Esophagus muscularis mucosa (tissue), 4 donors: ENCODE measurements at regions not wholly inside any gene's neighbourhood (a gene's known extent, or its start where the extent isn't known, plus 50 kb on each side); places are given as distances from the start of the nearest gene placed in this dataset.

Experiments used
- DNase-seq: peaks from one replicate; pipeline ENCODE4 v3.0.0-alpha.2; 2017; ENCODE audit errors: extremely low spot score
- H3K27ac ChIP-seq, 4 donors: fragments of 200-600 bp; sonication (generic); replicated peaks in 1 of 4; 1 replicate in 3 of 4; 2 replicates in 1 of 4; pipeline ENCODE4 v1.5.1; 2016 to 2019; ENCODE audit warnings: mild to moderate bottlenecking in 1 of 4
- H3K27me3 ChIP-seq, 4 donors: fragments of 200-600 bp; sonication (generic); one replicate each; pipeline versions ENCODE4 v1.5.1 to v1.6.0; 2016 to 2019
- H3K36me3 ChIP-seq, 4 donors: fragments of 200-600 bp; sonication (generic); one replicate each; pipeline ENCODE4 v1.5.1; 2016 to 2019
- H3K4me1 ChIP-seq, 4 donors: fragments of 200-600 bp; sonication (generic); one replicate each; pipeline ENCODE4 v1.5.1; 2016 to 2019
- H3K4me3 ChIP-seq, 4 donors: fragments of 200-600 bp; sonication (generic); 1 replicate in 2 of 4; 2 replicates in 2 of 4; pipeline ENCODE4 v1.5.1; 2016 to 2019; ENCODE audit warnings: mild to moderate bottlenecking in 4 of 4, moderate library complexity in 1 of 4
- H3K9me3 ChIP-seq, 4 donors: fragments of 200-600 bp; sonication (generic); 1 replicate in 3 of 4; 2 replicates in 1 of 4; pipeline ENCODE4 v1.5.1; 2016 to 2019
- EP300 ChIP-seq: sonication (generic); formaldehyde crosslinking; IDR thresholded peaks from one replicate; pipeline ENCODE4 v1.6.1; 2017; ENCODE audit warnings: antibody characterized with exemption
- POLR2A ChIP-seq: fragments of 450-650 bp; IDR thresholded peaks from one replicate; pipeline ENCODE4 v1.6.1; 2017; ENCODE audit warnings: antibody characterized with exemption, moderate library complexity, mild to moderate bottlenecking, low read depth
- POLR2AphosphoS5 ChIP-seq, 2 donors: sonication (generic); formaldehyde crosslinking; IDR thresholded peaks; one replicate each; pipeline ENCODE4 v1.6.1; 2017; ENCODE audit warnings: antibody characterized with exemption in 2 of 2
- WGBS: methylation state at CpG from one replicate; pipeline ENCODE4 v1.1.5; 2018; 5-methylcytosine and 5-hydroxymethylcytosine counted together
- intact Hi-C: fragments of 100-400 bp; cut with DNase I; formaldehyde crosslinking; loops from one replicate; pipeline ENCODE4 v1.15.1; 2023
- TF ChIP-seq, protein P1 (sequence below), 3 experiments: fragments of 200-600 bp in 2 of 3; fragments of 450-650 bp in 1 of 3; sonication (generic) in 2 of 3; IDR thresholded peaks; one replicate each; pipeline ENCODE4 v1.5.1; 2017 to 2019; ENCODE audit warnings: antibody characterized with exemption in 3 of 3, mild to moderate bottlenecking in 2 of 3, moderate library complexity in 1 of 3

- H3K9me3 ChIP-seq: no peaks in the 10 kb centered on the region
- 89% methylated on average over 15 of the region's 19 CpGs for WGBS
- intact Hi-C loops: no loop called here
- no peak for DNase-seq
- TF ChIP-seq POLR2A: no peak
- H3K4me3 ChIP-seq: no peak overlapping the region
- no peak overlapping the region for H3K27ac ChIP-seq
- no peaks in the 10 kb centered on the region for H3K27me3 ChIP-seq
- H3K36me3 ChIP-seq: no peaks in the 10 kb centered on the region
- no peaks in the 10 kb centered on the region for H3K4me1 ChIP-seq
Measured at GRCh38 chr19:30096596-30097370, 154.7 kb downstream of the URI1 start.

GRCh38 chr19:30097746-30098280 is 155.8 kb downstream of the URI1 start:
- WGBS: 89% methylated on average over 8 of the region's 9 CpGs
- TF ChIP-seq, protein P1, sequence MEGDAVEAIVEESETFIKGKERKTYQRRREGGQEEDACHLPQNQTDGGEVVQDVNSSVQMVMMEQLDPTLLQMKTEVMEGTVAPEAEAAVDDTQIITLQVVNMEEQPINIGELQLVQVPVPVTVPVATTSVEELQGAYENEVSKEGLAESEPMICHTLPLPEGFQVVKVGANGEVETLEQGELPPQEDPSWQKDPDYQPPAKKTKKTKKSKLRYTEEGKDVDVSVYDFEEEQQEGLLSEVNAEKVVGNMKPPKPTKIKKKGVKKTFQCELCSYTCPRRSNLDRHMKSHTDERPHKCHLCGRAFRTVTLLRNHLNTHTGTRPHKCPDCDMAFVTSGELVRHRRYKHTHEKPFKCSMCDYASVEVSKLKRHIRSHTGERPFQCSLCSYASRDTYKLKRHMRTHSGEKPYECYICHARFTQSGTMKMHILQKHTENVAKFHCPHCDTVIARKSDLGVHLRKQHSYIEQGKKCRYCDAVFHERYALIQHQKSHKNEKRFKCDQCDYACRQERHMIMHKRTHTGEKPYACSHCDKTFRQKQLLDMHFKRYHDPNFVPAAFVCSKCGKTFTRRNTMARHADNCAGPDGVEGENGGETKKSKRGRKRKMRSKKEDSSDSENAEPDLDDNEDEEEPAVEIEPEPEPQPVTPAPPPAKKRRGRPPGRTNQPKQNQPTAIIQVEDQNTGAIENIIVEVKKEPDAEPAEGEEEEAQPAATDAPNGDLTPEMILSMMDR (IDR thresholded peaks at IDR 0.05): no peak
- no peak for TF ChIP-seq EP300
- no peak for DNase-seq
- no peaks in the 10 kb centered on the region for H3K36me3 ChIP-seq
- intact Hi-C loops: no loop called here
- H3K4me3 ChIP-seq: no peak overlapping the region
- no peaks in the 10 kb centered on the region for H3K9me3 ChIP-seq
- H3K27me3 ChIP-seq: no peaks in the 10 kb centered on the region
- no peak overlapping the region for H3K27ac ChIP-seq
- no peaks in the 10 kb centered on the region for H3K4me1 ChIP-seq

GRCh38 chr19:30102239-30102638 is 160.2 kb downstream of the URI1 start:
- TF ChIP-seq, protein P1 (IDR thresholded peaks at IDR 0.05): no peak
- TF ChIP-seq POLR2A (no peak), EP300 (no peak)
- H3K4me3 ChIP-seq: no peak overlapping the region
- H3K4me1 ChIP-seq: no peaks in the 10 kb centered on the region
- 92% methylated on average over 6 of the region's 6 CpGs for WGBS
- no peak for DNase-seq
- no peaks in the 10 kb centered on the region for H3K9me3 ChIP-seq
- H3K27ac ChIP-seq: no peak overlapping the region
- H3K27me3 ChIP-seq: peaks cover 0 to 24% (median 0%) of the 10 kb centered on the region in 4 donors
- no peaks in the 10 kb centered on the region for H3K36me3 ChIP-seq
- intact Hi-C loops: no loop called here

GRCh38 chr19:30102666-30103065 is 160.6 kb downstream of the URI1 start:
- Histone ChIP-seq H3K4me1 (no peaks in the 10 kb centered on the region), H3K27me3 (peaks cover 0 to 28% (median 0%) of the 10 kb centered on the region in 4 donors), H3K27ac (no peak overlapping the region), H3K36me3 (no peaks in the 10 kb centered on the region), H3K9me3 (no peaks in the 10 kb centered on the region), H3K4me3 (no peak overlapping the region)
- TF ChIP-seq EP300 (no peak), POLR2A (no peak), POLR2AphosphoS5 (IDR thresholded peaks at IDR 0.05) (no peak)
- TF ChIP-seq, protein P1 (IDR thresholded peaks at IDR 0.05): no peak
- 95% methylated on average over 7 of the region's 7 CpGs for WGBS
- intact Hi-C loops: no loop called here
- no peak for DNase-seq

DNA sequence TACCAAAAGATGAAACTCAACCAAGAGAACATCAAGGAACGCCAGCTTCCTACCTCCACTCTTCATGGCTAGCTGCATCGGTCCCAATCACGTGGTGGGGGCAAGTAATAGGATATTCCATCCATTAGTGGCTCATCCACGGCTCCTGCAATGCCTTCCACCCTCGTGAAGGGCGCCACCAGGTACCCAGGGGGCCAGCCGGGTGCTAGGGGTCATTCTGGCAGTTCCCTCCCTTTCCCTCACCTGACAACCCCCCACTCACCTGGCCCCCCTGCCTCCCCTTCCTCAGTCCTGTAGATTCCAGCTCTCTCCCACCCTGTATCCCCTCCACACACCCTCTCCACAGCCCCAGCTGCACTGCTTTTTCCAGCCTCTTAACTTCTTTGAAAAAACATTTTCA is 161.9 kb downstream of the URI1 start:
- no peak for TF ChIP-seq POLR2A
- no peak for TF ChIP-seq POLR2AphosphoS5 (IDR thresholded peaks at IDR 0.05)
- no peak for TF ChIP-seq EP300
- TF ChIP-seq, protein P1 (IDR thresholded peaks at IDR 0.05): no peak
- H3K27me3 ChIP-seq: peaks cover 0 to 28% (median 0%) of the 10 kb centered on the region in 4 donors
- DNase-seq: no peak
- H3K9me3 ChIP-seq: no peaks in the 10 kb centered on the region
- H3K27ac ChIP-seq: no peak overlapping the region
- WGBS: 75% methylated on average over 7 of the region's 7 CpGs
- intact Hi-C loops: no loop called here
- H3K4me1 ChIP-seq: no peaks in the 10 kb centered on the region
- H3K4me3 ChIP-seq: no peak overlapping the region
- no peaks in the 10 kb centered on the region for H3K36me3 ChIP-seq
